A549 (cell line): ENCODE measurements at regions not wholly inside any gene's neighbourhood (a gene's known extent, or its start where the extent isn't known, plus 50 kb on each side); places are given as distances from the start of the nearest gene placed in this dataset.

Experiments used
- GATA3 ChIP-seq: IDR thresholded peaks from 2 replicates; pipeline ENCODE4 v1.6.1; 2012; ENCODE audit warnings: borderline replicate concordance
- POLR2AphosphoS2 ChIP-seq: conservative IDR thresholded peaks from 2 replicates; pipeline ENCODE4 v1.6.1; 2012; ENCODE audit warnings: low read length, improper control_type of control experiment, inconsistent platforms
- RFX5 ChIP-seq: fragments of 450-650 bp; IDR thresholded peaks from 2 replicates; pipeline ENCODE4 v1.7.1; 2014; ENCODE audit warnings: antibody characterized with exemption, mild to moderate bottlenecking, moderate library complexity
- TF ChIP-seq, protein P1 (sequence below): fragments of >200 bp; sonication (Bioruptor Twin); formaldehyde crosslinking; IDR thresholded peaks from 3 replicates; pipeline ENCODE4 v1.5.1; 2016
- TF ChIP-seq, protein P2 (sequence below): fragments of 250-450 bp; sonication (Bioruptor Pico); IDR thresholded peaks from 2 replicates; pipeline ENCODE4 v1.5.0; 2021; ENCODE audit warnings: mild to moderate bottlenecking, moderate library complexity, borderline replicate concordance

DNA sequence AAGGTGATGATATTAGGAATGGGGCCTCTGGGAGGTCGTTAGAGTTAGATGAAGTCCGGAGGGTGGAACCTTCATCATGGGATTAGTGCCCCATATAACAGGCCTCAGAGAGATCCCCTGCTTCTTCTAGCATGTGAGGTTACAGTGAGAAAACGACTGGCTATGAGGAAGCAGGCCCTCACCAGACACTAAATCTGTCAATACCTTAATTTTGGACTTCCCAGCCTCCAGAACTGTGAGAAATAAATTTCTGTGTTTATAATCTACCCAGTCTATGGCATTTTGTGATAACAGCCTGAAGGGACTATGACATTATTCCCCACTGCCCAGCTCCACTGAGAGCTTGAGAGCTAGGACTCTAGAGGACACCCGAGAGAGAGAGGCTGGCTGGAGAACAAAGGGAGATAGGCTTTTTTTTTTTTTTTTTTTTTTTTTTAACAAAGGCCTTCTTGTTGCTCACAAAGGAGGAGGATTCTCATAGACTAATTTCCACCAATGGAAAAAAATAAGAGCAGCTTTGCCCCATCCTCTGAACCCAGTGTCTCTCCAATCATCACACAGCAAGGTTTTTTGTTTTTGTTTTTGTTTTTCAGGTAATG, 87.8 kb upstream of the EEA1 start:
- TF ChIP-seq, protein P1, sequence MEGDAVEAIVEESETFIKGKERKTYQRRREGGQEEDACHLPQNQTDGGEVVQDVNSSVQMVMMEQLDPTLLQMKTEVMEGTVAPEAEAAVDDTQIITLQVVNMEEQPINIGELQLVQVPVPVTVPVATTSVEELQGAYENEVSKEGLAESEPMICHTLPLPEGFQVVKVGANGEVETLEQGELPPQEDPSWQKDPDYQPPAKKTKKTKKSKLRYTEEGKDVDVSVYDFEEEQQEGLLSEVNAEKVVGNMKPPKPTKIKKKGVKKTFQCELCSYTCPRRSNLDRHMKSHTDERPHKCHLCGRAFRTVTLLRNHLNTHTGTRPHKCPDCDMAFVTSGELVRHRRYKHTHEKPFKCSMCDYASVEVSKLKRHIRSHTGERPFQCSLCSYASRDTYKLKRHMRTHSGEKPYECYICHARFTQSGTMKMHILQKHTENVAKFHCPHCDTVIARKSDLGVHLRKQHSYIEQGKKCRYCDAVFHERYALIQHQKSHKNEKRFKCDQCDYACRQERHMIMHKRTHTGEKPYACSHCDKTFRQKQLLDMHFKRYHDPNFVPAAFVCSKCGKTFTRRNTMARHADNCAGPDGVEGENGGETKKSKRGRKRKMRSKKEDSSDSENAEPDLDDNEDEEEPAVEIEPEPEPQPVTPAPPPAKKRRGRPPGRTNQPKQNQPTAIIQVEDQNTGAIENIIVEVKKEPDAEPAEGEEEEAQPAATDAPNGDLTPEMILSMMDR = no peak
- TF ChIP-seq POLR2AphosphoS2 (no peak), GATA3 (no peak), RFX5 (no peak)
- TF ChIP-seq, protein P2, sequence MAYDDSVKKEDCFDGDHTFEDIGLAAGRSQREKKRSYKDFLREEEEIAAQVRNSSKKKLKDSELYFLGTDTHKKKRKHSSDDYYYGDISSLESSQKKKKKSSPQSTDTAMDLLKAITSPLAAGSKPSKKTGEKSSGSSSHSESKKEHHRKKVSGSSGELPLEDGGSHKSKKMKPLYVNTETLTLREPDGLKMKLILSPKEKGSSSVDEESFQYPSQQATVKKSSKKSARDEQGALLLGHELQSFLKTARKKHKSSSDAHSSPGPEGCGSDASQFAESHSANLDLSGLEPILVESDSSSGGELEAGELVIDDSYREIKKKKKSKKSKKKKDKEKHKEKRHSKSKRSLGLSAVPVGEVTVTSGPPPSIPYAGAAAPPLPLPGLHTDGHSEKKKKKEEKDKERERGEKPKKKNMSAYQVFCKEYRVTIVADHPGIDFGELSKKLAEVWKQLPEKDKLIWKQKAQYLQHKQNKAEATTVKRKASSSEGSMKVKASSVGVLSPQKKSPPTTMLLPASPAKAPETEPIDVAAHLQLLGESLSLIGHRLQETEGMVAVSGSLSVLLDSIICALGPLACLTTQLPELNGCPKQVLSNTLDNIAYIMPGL (CRISPR knock-in tag) = no peak
